T-helper 1 cell treated with Interleukin-12 subunit alpha and Interleukin-12 subunit beta and Interleukin-4 antibody, amounts not matched to agents 30 μg/mL and 1 μg/mL, for 36 hours (primary cell): ENCODE measurements at regions not wholly inside any gene's neighbourhood (a gene's known extent, or its start where the extent isn't known, plus 50 kb on each side); places are given as distances from the start of the nearest gene placed in this dataset.
"Not testable (repeated sequence)": the region's sequence is repeated elsewhere in the genome, so short reads cannot be mapped to it uniquely, and the experiment has no call there.

ENCODE experiments used
- H3K27ac Mint-ChIP-seq: one replicate; pipeline ENCODE4 v1.8.0; 2021; ENCODE audit warnings: mild to moderate bottlenecking, mixed read lengths
- H3K27me3 Mint-ChIP-seq: one replicate; pipeline ENCODE4 v1.8.0; 2021; ENCODE audit warnings: low read depth, mixed read lengths
- H3K36me3 Mint-ChIP-seq: one replicate; pipeline ENCODE4 v1.8.0; 2021; ENCODE audit warnings: low read depth, mixed read lengths
- H3K4me1 Mint-ChIP-seq: one replicate; pipeline ENCODE4 v1.8.0; 2021; ENCODE audit warnings: low read depth, mixed read lengths
- H3K4me3 Mint-ChIP-seq: one replicate; pipeline ENCODE4 v1.8.0; 2021; ENCODE audit warnings: mild to moderate bottlenecking, moderate library complexity, mixed read lengths
- H3K9me3 Mint-ChIP-seq: one replicate; pipeline ENCODE4 v1.8.0; 2021; ENCODE audit warnings: mixed read lengths

- Mint-ChIP-seq H3K4me1 (no peaks in the 10 kb centered on the region), H3K9me3 (no peaks in the 10 kb centered on the region), H3K27me3 (no peaks in the 10 kb centered on the region), H3K36me3 (no peaks in the 10 kb centered on the region), H3K4me3 (no peak overlapping the region), H3K27ac (no peak overlapping the region)
These were observed 284.1 kb downstream of the C16orf95 start for GRCh38 chr16:87033021-87033471.

- Mint-ChIP-seq H3K4me1 (no peaks in the 10 kb centered on the region), H3K27me3 (no peaks in the 10 kb centered on the region), H3K9me3 (no peaks in the 10 kb centered on the region), H3K36me3 (no peaks in the 10 kb centered on the region), H3K4me3 (no peak overlapping the region), H3K27ac (no peak overlapping the region)
These were observed 283.5 kb downstream of the C16orf95 start for GRCh38 chr16:87033541-87034300.

- no peaks in the 10 kb centered on the region for H3K4me1 Mint-ChIP-seq
- no peaks in the 10 kb centered on the region for H3K27me3 Mint-ChIP-seq
- H3K4me3 Mint-ChIP-seq = no peak overlapping the region
- no peaks in the 10 kb centered on the region for H3K36me3 Mint-ChIP-seq
- no peaks in the 10 kb centered on the region for H3K9me3 Mint-ChIP-seq
- no peak overlapping the region for H3K27ac Mint-ChIP-seq
These were observed 282.9 kb downstream of the C16orf95 start for GRCh38 chr16:87034317-87034716.

- H3K36me3 Mint-ChIP-seq = no peaks in the 10 kb centered on the region
- no peaks in the 10 kb centered on the region for H3K4me1 Mint-ChIP-seq
- H3K27me3 Mint-ChIP-seq = no peaks in the 10 kb centered on the region
- H3K4me3 Mint-ChIP-seq = no peak overlapping the region
- no peak overlapping the region for H3K27ac Mint-ChIP-seq
- no peaks in the 10 kb centered on the region for H3K9me3 Mint-ChIP-seq
These were observed 282.1 kb downstream of the C16orf95 start for GRCh38 chr16:87035053-87035452.

- Mint-ChIP-seq H3K4me3 (no peak overlapping the region), H3K27me3 (no peaks in the 10 kb centered on the region), H3K36me3 (no peaks in the 10 kb centered on the region), H3K4me1 (no peaks in the 10 kb centered on the region), H3K27ac (no peak overlapping the region), H3K9me3 (no peaks in the 10 kb centered on the region)
These were observed 280.2 kb downstream of the C16orf95 start for GRCh38 chr16:87037012-87037411.

GRCh38 chr16:87038528-87038927, 278.7 kb downstream of the C16orf95 start:
- H3K36me3 Mint-ChIP-seq, H3K9me3 Mint-ChIP-seq, H3K4me3 Mint-ChIP-seq, H3K4me1 Mint-ChIP-seq, H3K27ac Mint-ChIP-seq, H3K27me3 Mint-ChIP-seq: not testable (repeated sequence)

GRCh38 chr16:87040169-87041117, 276.7 kb downstream of the C16orf95 start:
- Mint-ChIP-seq H3K27me3 (no peaks in the 10 kb centered on the region), H3K4me1 (no peaks in the 10 kb centered on the region), H3K4me3 (no peak overlapping the region), H3K9me3 (no peaks in the 10 kb centered on the region), H3K36me3 (no peaks in the 10 kb centered on the region), H3K27ac (no peak overlapping the region)

GRCh38 chr16:87041286-87041685, 275.9 kb downstream of the C16orf95 start:
- no peaks in the 10 kb centered on the region for H3K9me3 Mint-ChIP-seq
- no peak overlapping the region for H3K4me3 Mint-ChIP-seq
- no peaks in the 10 kb centered on the region for H3K27me3 Mint-ChIP-seq
- H3K27ac Mint-ChIP-seq = no peak overlapping the region
- no peaks in the 10 kb centered on the region for H3K36me3 Mint-ChIP-seq
- H3K4me1 Mint-ChIP-seq = no peaks in the 10 kb centered on the region

GRCh38 chr16:87042551-87043230, 274.5 kb downstream of the C16orf95 start:
- Mint-ChIP-seq H3K27me3 (no peaks in the 10 kb centered on the region), H3K4me3 (no peak overlapping the region), H3K4me1 (no peaks in the 10 kb centered on the region), H3K27ac (no peak overlapping the region), H3K9me3 (no peaks in the 10 kb centered on the region), H3K36me3 (no peaks in the 10 kb centered on the region)

- Mint-ChIP-seq H3K27me3 (no peaks in the 10 kb centered on the region), H3K4me1 (no peaks in the 10 kb centered on the region), H3K36me3 (no peaks in the 10 kb centered on the region), H3K9me3 (no peaks in the 10 kb centered on the region), H3K4me3 (no peak overlapping the region), H3K27ac (no peak overlapping the region)
These were observed 273.8 kb downstream of the C16orf95 start for GRCh38 chr16:87043231-87044031.

- no peaks in the 10 kb centered on the region for H3K4me1 Mint-ChIP-seq
- H3K27me3 Mint-ChIP-seq = no peaks in the 10 kb centered on the region
- H3K4me3 Mint-ChIP-seq = no peak overlapping the region
- no peak overlapping the region for H3K27ac Mint-ChIP-seq
- H3K36me3 Mint-ChIP-seq = no peaks in the 10 kb centered on the region
- no peaks in the 10 kb centered on the region for H3K9me3 Mint-ChIP-seq
These were observed 273.2 kb downstream of the C16orf95 start for GRCh38 chr16:87044032-87044382.

GRCh38 chr16:87044829-87045228, 272.4 kb downstream of the C16orf95 start:
- Mint-ChIP-seq H3K9me3 (no peaks in the 10 kb centered on the region), H3K36me3 (no peaks in the 10 kb centered on the region), H3K4me1 (no peaks in the 10 kb centered on the region), H3K27ac (no peak overlapping the region), H3K27me3 (no peaks in the 10 kb centered on the region), H3K4me3 (no peak overlapping the region)

GRCh38 chr16:87045466-87046216, 271.6 kb downstream of the C16orf95 start:
- no peak overlapping the region for H3K27ac Mint-ChIP-seq
- no peaks in the 10 kb centered on the region for H3K9me3 Mint-ChIP-seq
- H3K36me3 Mint-ChIP-seq = no peaks in the 10 kb centered on the region
- H3K4me3 Mint-ChIP-seq = no peak overlapping the region
- H3K4me1 Mint-ChIP-seq = no peaks in the 10 kb centered on the region
- H3K27me3 Mint-ChIP-seq = no peaks in the 10 kb centered on the region
